Skeletal muscle satellite cell (primary cell): ENCODE measurements at regions not wholly inside any gene's neighbourhood (a gene's known extent, or its start where the extent isn't known, plus 50 kb on each side); places are given as distances from the start of the nearest gene placed in this dataset.

Source experiments
- H3K27me3 ChIP-seq: 2 replicates; pipeline ENCODE4 v1.7.0; 2013; ENCODE audit warnings: low read length; ENCODE audit not compliant: control insufficient read depth, insufficient read depth
- H3K36me3 ChIP-seq: 2 replicates; pipeline ENCODE4 v1.7.0; 2013; ENCODE audit warnings: mild to moderate bottlenecking, control low read depth, low read length; ENCODE audit not compliant: insufficient read depth
- H3K4me1 ChIP-seq: 2 replicates; pipeline ENCODE4 v1.7.0; 2013; ENCODE audit warnings: low read length; ENCODE audit not compliant: control insufficient read depth, insufficient read depth
- H3K4me2 ChIP-seq: 2 replicates; pipeline ENCODE4 v1.7.0; 2013; ENCODE audit warnings: mild to moderate bottlenecking, low read length
- H3K4me3 ChIP-seq: 2 replicates; pipeline ENCODE4 v1.7.0; 2013; ENCODE audit warnings: low read length
- H3K9ac ChIP-seq: 2 replicates; pipeline ENCODE4 v1.7.0; 2013; ENCODE audit warnings: mild to moderate bottlenecking, low read depth, low read length, moderate library complexity
- H3K9me3 ChIP-seq: replicated peaks from 2 replicates; pipeline ENCODE4 v1.7.0; 2013; ENCODE audit warnings: mild to moderate bottlenecking, control low read depth, low read length

- no peaks in the 10 kb centered on the region for H3K9me3 ChIP-seq
- no peak overlapping the region for H3K4me2 ChIP-seq
- H3K27me3 ChIP-seq = no peaks in the 10 kb centered on the region
- H3K36me3 ChIP-seq = no peaks in the 10 kb centered on the region
- no peak overlapping the region for H3K4me3 ChIP-seq
- H3K4me1 ChIP-seq = peaks cover 6% of the 10 kb centered on the region
- no peak overlapping the region for H3K9ac ChIP-seq
Observed at GRCh38 chr6:55667341-55667740, 88.3 kb upstream of the HMGCLL1 start.

DNA sequence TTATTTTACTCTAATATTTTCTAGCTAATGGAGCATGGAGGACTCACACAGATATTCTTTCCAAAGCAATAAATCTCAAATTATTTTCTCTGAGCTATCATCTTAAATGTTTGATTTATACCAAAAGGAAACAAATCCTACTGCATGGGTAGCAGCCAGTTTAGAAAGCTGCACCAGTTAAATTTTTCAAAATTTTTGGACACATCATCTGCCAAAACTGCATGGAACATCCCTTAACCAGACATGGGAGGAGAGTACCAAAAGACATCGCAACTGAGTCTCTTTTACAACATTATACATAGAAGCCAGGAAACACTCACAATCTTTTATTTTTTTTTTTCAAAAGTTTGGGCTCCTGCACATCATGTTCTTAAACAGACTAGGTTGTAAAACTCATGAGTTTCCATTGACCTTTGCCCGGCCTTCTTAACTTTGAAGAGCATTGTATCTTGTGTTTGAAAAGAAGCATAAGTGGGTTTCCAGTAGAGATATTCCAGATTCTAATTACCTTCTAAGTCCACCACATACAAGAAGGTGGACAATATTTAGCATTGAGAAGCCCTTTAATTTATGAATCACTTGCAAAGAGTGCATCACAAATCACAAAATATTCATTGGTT is 87.7 kb upstream of the HMGCLL1 start:
- Histone ChIP-seq H3K4me3 (no peak overlapping the region), H3K9me3 (no peaks in the 10 kb centered on the region), H3K9ac (no peak overlapping the region), H3K36me3 (no peaks in the 10 kb centered on the region), H3K4me1 (peaks cover 6% of the 10 kb centered on the region), H3K27me3 (no peaks in the 10 kb centered on the region), H3K4me2 (no peak overlapping the region)

- Histone ChIP-seq H3K9me3 (no peaks in the 10 kb centered on the region), H3K4me1 (peaks cover 6% of the 10 kb centered on the region), H3K4me2 (no peak overlapping the region), H3K36me3 (no peaks in the 10 kb centered on the region), H3K9ac (no peak overlapping the region), H3K27me3 (no peaks in the 10 kb centered on the region), H3K4me3 (no peak overlapping the region)
Observed at GRCh38 chr6:55666037-55666436, 87.0 kb upstream of the HMGCLL1 start.

- Histone ChIP-seq H3K4me2 (no peak overlapping the region), H3K27me3 (no peaks in the 10 kb centered on the region), H3K4me3 (no peak overlapping the region), H3K36me3 (no peaks in the 10 kb centered on the region), H3K4me1 (peaks cover 6% of the 10 kb centered on the region), H3K9me3 (no peaks in the 10 kb centered on the region), H3K9ac (no peak overlapping the region)
Observed at GRCh38 chr6:55664591-55665587, 85.9 kb upstream of the HMGCLL1 start.

DNA sequence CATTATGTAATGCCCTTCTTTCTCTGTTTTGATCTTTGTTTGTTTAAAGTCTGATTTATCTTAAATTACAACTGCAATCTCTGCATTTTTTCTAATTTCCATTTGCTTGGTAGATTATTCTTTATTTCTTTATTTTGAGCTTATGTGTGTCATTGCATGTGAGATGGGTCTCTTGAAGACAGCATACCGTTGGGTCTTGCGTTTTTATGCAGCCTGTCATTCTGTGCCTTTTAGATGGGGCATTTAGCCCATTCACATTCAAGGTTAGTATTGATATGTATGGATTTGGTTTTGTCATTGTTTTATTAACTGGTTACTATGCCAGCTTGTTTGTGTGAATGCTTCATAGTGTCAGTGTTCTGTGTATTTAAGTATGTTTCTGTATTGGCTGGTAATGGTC is 84.9 kb upstream of the HMGCLL1 start:
- no peaks in the 10 kb centered on the region for H3K36me3 ChIP-seq
- no peak overlapping the region for H3K4me2 ChIP-seq
- H3K4me1 ChIP-seq = peaks cover 6% of the 10 kb centered on the region
- H3K9ac ChIP-seq = no peak overlapping the region
- H3K9me3 ChIP-seq = no peaks in the 10 kb centered on the region
- peaks cover 2% of the 10 kb centered on the region for H3K27me3 ChIP-seq
- no peak overlapping the region for H3K4me3 ChIP-seq

DNA sequence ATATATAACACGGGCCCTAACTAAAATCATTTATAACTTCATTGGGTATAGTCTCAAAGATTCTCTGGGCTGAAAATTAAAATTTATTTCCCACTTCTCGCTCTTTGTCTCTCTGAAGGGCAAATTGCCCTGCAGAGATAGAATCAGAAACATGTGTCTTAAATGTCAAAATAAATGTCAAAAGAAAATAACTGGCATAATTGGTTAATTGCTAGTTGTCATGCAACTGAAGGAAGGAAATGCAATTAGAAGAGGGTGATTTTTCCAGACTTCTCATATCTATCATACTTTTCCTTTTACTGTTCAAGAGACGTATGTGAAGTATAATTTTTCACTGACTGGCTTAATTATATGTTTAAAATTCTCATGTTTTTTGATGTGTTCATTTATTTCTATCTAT is 80.3 kb upstream of the HMGCLL1 start:
- Histone ChIP-seq H3K9me3 (no peaks in the 10 kb centered on the region), H3K36me3 (no peaks in the 10 kb centered on the region), H3K4me3 (no peak overlapping the region), H3K4me1 (no peaks in the 10 kb centered on the region), H3K4me2 (no peak overlapping the region), H3K27me3 (peaks cover 3% of the 10 kb centered on the region), H3K9ac (no peak overlapping the region)

- H3K9ac ChIP-seq = no peak overlapping the region
- no peak overlapping the region for H3K4me3 ChIP-seq
- no peak overlapping the region for H3K4me2 ChIP-seq
- no peaks in the 10 kb centered on the region for H3K4me1 ChIP-seq
- peaks cover 6% of the 10 kb centered on the region for H3K27me3 ChIP-seq
- no peaks in the 10 kb centered on the region for H3K9me3 ChIP-seq
- no peaks in the 10 kb centered on the region for H3K36me3 ChIP-seq
Observed at GRCh38 chr6:55654445-55654844, 75.5 kb upstream of the HMGCLL1 start.

DNA sequence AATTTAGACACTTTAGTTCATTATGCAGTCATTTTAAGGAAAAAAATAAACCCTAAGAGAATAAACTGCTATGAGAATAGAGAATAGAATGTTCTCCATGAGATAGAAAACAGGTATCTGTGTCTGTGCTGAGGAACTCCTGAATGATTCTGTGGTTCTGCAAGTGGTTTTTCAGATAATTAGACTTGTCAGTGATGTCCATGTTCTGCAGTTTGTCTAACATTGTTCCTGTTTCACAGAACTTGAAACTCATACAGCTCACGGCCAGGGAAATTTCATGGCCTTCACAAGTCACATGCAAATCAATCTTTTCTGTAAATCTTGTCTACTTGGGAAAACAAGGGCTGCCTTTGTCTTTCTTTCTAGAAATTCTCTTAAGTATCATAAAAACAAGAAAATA is 73.4 kb upstream of the HMGCLL1 start:
- Histone ChIP-seq H3K4me2 (no peak overlapping the region), H3K4me3 (no peak overlapping the region)

GRCh38 chr6:55651015-55651414 is 72.0 kb upstream of the HMGCLL1 start:
- H3K4me3 ChIP-seq = no peak overlapping the region
- H3K9me3 ChIP-seq = no peaks in the 10 kb centered on the region
- no peak overlapping the region for H3K9ac ChIP-seq
- peaks cover 3% of the 10 kb centered on the region for H3K27me3 ChIP-seq
- H3K4me1 ChIP-seq = no peaks in the 10 kb centered on the region
- no peak overlapping the region for H3K4me2 ChIP-seq
- H3K36me3 ChIP-seq = no peaks in the 10 kb centered on the region

More for the DNA sequence above, 73.4 kb upstream of the HMGCLL1 start:
- H3K27me3 ChIP-seq = peaks cover 3% of the 10 kb centered on the region
- H3K4me1 ChIP-seq = no peaks in the 10 kb centered on the region
- no peaks in the 10 kb centered on the region for H3K9me3 ChIP-seq
- no peaks in the 10 kb centered on the region for H3K36me3 ChIP-seq
- H3K9ac ChIP-seq = no peak overlapping the region

- H3K9me3 ChIP-seq = no peaks in the 10 kb centered on the region
- H3K4me2 ChIP-seq = no peak overlapping the region
- no peaks in the 10 kb centered on the region for H3K4me1 ChIP-seq
- H3K36me3 ChIP-seq = no peaks in the 10 kb centered on the region
- H3K9ac ChIP-seq = no peak overlapping the region
- no peaks in the 10 kb centered on the region for H3K27me3 ChIP-seq
- no peak overlapping the region for H3K4me3 ChIP-seq
Observed at GRCh38 chr6:55643861-55644260, 64.9 kb upstream of the HMGCLL1 start.

- no peaks in the 10 kb centered on the region for H3K4me1 ChIP-seq
- H3K9ac ChIP-seq = no peak overlapping the region
- no peaks in the 10 kb centered on the region for H3K9me3 ChIP-seq
- H3K36me3 ChIP-seq = no peaks in the 10 kb centered on the region
- no peaks in the 10 kb centered on the region for H3K27me3 ChIP-seq
- no peak overlapping the region for H3K4me3 ChIP-seq
- H3K4me2 ChIP-seq = no peak overlapping the region
Observed at GRCh38 chr6:55642366-55642765, 63.4 kb upstream of the HMGCLL1 start.
